ENCODE measurements at regions not wholly inside any gene's neighbourhood (a gene's known extent, or its start where the extent isn't known, plus 50 kb on each side); places are given as distances from the start of the nearest gene placed in this dataset.

DNA sequence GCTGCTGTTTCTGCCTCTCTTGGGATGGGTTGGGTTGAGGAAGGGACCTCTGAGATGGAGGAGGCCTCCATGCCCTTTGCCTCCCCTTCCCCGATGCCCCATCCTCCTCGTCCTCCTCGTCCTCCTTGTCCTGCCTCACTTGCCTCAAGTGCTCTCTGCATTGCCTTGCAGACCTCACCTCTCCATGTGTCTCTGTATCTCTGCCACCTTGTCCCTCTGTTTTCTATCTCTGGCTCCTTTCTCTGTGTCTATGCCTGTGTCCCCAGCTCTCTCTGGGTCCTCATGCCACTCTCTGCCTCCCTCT, 87.5 kb downstream of the MCFD2 start:
- Histone ChIP-seq H4K20me1 (replicated peaks; ENCODE audit: control insufficient read depth, extremely low read depth, insufficient read depth, low read length) (no peaks in the 10 kb centered on the region), H3K9ac (replicated peaks; ENCODE audit: extremely low read depth, insufficient read depth, low read length) (no peak overlapping the region), H3K4me3 (replicated peaks in 1 of 3; ENCODE audit: insufficient read depth in 1 of 3, low read depth in 1 of 3, low read length in 3 of 3) (no peak overlapping the region), H3K9me3 (replicated peaks; ENCODE audit: control insufficient read depth, insufficient read depth, low read length) (no peaks in the 10 kb centered on the region), H3K27ac (ENCODE audit: insufficient read depth, low read depth, low read length) (no peak overlapping the region), H3K4me1 (ENCODE audit: control insufficient read depth, extremely low read depth, insufficient read depth, low read length) (no peaks in the 10 kb centered on the region), H3K27me3 (ENCODE audit: control insufficient read depth in 2 of 2, insufficient read depth in 2 of 2, low read length in 2 of 2) (no peaks in the 10 kb centered on the region), H3K9me1 (replicated peaks; ENCODE audit: control insufficient read depth, extremely low read depth, insufficient read depth, low read length) (no peaks in the 10 kb centered on the region), H2AFZ (ENCODE audit: low read depth, low read length) (no peak overlapping the region), H3K79me2 (ENCODE audit: control insufficient read depth, insufficient read depth, low read length) (no peaks in the 10 kb centered on the region), H3K36me3 (ENCODE audit: control insufficient read depth in 2 of 2, extremely low read depth in 1 of 2, insufficient read depth in 2 of 2, low read length in 2 of 2) (no peaks in the 10 kb centered on the region), H3K4me2 (ENCODE audit: insufficient read depth, low read length) (no peak overlapping the region)
- BruUV-seq (replicated peaks), result no TSS peak
- no peak for TF ChIP-seq JUN (IDR thresholded peaks at IDR 0.05; ENCODE audit: borderline replicate concordance, insufficient read depth, insufficient read length, low read depth)
- intact Hi-C loops (cut with micrococcal nuclease), result no loop called here
- no peak for DNase-seq (ENCODE audit: low read depth, low spot score)
- POLR2A ChIA-PET, result no interaction called here
- dilution Hi-C loops (cut with MboI; ENCODE audit: extremely low pct_ligation_motif_present, low sequenced_read_pairs), result no loop called here
- no peak for FAIRE-seq
- CTCF ChIA-PET, result interaction anchor here (0.8 to 1.2 kb wide), 4 partner anchors 11 to 42 kb away, joined by 3 to 4 read pairs (median 3); no protein-coding TSS in a partner anchor

DNA sequence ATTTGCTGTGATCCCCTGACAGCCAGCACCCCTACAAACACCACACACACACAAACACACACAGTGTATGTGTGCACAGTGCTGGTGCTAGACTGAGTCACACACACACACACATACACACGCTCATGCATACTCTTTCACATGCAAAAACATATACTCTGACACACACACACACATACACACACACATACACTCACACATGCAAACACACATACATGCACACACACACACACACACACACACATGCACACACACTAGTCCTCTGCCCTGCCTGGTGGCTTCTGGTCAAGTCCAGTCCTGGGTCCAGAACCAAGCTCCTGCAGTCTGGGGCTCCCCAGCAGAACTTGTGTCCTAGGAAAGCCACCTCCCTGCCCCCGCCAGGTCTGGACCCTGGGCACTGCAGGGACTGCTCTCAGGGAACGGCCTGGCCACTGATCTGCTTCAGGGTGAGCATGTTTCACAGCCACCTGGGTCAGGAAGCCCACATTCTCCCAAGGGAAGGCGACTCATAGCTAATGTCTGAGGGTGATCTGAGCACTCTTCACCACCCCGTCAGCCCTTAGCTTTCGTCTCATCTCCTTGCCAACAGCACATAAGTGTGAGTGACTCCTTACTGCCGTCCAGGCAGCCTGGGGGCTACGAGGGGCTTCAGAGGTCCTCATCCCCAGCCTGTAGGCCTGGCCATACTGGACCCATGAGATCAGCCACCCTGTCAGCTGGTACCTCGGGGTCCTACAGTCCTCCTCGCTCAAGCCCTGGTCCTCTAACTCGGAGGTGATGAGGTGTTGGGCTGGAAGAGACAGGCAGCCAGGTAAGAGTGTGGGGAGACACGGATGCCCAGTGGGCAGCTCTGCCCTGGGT, 88.1 kb downstream of the MCFD2 start:
- H3K9me3 ChIP-seq (replicated peaks; ENCODE audit: control insufficient read depth, insufficient read depth, low read length), result no peaks in the 10 kb centered on the region
- dilution Hi-C loops (cut with MboI; ENCODE audit: extremely low pct_ligation_motif_present, low sequenced_read_pairs) (no loop called here), intact Hi-C loops (cut with micrococcal nuclease) (no loop called here)
- no peaks in the 10 kb centered on the region for H3K27me3 ChIP-seq (ENCODE audit: control insufficient read depth in 2 of 2, insufficient read depth in 2 of 2, low read length in 2 of 2)
- H3K9me1 ChIP-seq (replicated peaks; ENCODE audit: control insufficient read depth, extremely low read depth, insufficient read depth, low read length), result no peaks in the 10 kb centered on the region
- H2AFZ ChIP-seq (ENCODE audit: low read depth, low read length), result no peak overlapping the region
- H3K36me3 ChIP-seq (ENCODE audit: control insufficient read depth in 2 of 2, extremely low read depth in 1 of 2, insufficient read depth in 2 of 2, low read length in 2 of 2), result no peaks in the 10 kb centered on the region
- H3K4me1 ChIP-seq (ENCODE audit: control insufficient read depth, extremely low read depth, insufficient read depth, low read length), result no peaks in the 10 kb centered on the region
- no peak for TF ChIP-seq MYC (IDR thresholded peaks at IDR 0.05; ENCODE audit: low read depth, low read length)
- TF ChIP-seq, protein P1, sequence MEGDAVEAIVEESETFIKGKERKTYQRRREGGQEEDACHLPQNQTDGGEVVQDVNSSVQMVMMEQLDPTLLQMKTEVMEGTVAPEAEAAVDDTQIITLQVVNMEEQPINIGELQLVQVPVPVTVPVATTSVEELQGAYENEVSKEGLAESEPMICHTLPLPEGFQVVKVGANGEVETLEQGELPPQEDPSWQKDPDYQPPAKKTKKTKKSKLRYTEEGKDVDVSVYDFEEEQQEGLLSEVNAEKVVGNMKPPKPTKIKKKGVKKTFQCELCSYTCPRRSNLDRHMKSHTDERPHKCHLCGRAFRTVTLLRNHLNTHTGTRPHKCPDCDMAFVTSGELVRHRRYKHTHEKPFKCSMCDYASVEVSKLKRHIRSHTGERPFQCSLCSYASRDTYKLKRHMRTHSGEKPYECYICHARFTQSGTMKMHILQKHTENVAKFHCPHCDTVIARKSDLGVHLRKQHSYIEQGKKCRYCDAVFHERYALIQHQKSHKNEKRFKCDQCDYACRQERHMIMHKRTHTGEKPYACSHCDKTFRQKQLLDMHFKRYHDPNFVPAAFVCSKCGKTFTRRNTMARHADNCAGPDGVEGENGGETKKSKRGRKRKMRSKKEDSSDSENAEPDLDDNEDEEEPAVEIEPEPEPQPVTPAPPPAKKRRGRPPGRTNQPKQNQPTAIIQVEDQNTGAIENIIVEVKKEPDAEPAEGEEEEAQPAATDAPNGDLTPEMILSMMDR (IDR thresholded peaks at IDR 0.05; ENCODE audit: extremely low read depth in 1 of 2, insufficient read depth in 1 of 2, low read depth in 1 of 2, low read length in 2 of 2), result no peak
- FAIRE-seq (no peak), DNase-seq (ENCODE audit: low read depth, low spot score) (peak; percentile 18)
- H3K79me2 ChIP-seq (ENCODE audit: control insufficient read depth, insufficient read depth, low read length), result no peaks in the 10 kb centered on the region
- ChIA-PET POLR2A (no interaction called here), CTCF (interaction anchor here (0.8 to 1.2 kb wide), 4 partner anchors 11 to 43 kb away, joined by 3 to 4 read pairs (median 3); no protein-coding TSS in a partner anchor)
- no peak overlapping the region for H3K4me2 ChIP-seq (ENCODE audit: insufficient read depth, low read length)
- no peaks in the 10 kb centered on the region for H4K20me1 ChIP-seq (replicated peaks; ENCODE audit: control insufficient read depth, extremely low read depth, insufficient read depth, low read length)
- no peak overlapping the region for H3K27ac ChIP-seq (ENCODE audit: insufficient read depth, low read depth, low read length)
- H3K4me3 ChIP-seq (replicated peaks in 1 of 3; ENCODE audit: insufficient read depth in 1 of 3, low read depth in 1 of 3, low read length in 3 of 3), result no peak overlapping the region
- BruUV-seq (replicated peaks), result no TSS peak
- no peak overlapping the region for H3K9ac ChIP-seq (replicated peaks; ENCODE audit: extremely low read depth, insufficient read depth, low read length)
